ENCODE measurements at regions not wholly inside any gene's neighbourhood (a gene's known extent, or its start where the extent isn't known, plus 50 kb on each side); places are given as distances from the start of the nearest gene placed in this dataset.

- DNase-seq (no peak), ATAC-seq (no peak)
- Histone ChIP-seq H3K4me3 (no peak overlapping the region), H3K4me1 (no peaks in the 10 kb centered on the region), H3K27me3 (no peaks in the 10 kb centered on the region), H3K36me3 (no peaks in the 10 kb centered on the region), H3K27ac (no peak overlapping the region), H3K9me3 (no peaks in the 10 kb centered on the region)
- intact Hi-C loops (cut with DNase I) = no loop called here
- TF ChIP-seq CTCF (IDR thresholded peaks at IDR 0.05) = no peak
Measured at GRCh38 chr10:111525696-111526095, 448.9 kb downstream of the ADRA2A start.

- TF ChIP-seq CTCF (IDR thresholded peaks at IDR 0.05) = no peak
- DNase-seq (no peak), ATAC-seq (no peak)
- H3K27me3 ChIP-seq = no peaks in the 10 kb centered on the region
- H3K9me3 ChIP-seq = no peaks in the 10 kb centered on the region
- intact Hi-C loops (cut with DNase I) = no loop called here
- H3K4me3 ChIP-seq = no peak overlapping the region
- no peaks in the 10 kb centered on the region for H3K4me1 ChIP-seq
- H3K36me3 ChIP-seq = no peaks in the 10 kb centered on the region
- no peak overlapping the region for H3K27ac ChIP-seq
Measured at GRCh38 chr10:111531690-111532089, 454.9 kb downstream of the ADRA2A start.

GRCh38 chr10:111532139-111532538 is 455.3 kb downstream of the ADRA2A start:
- intact Hi-C loops (cut with DNase I) = no loop called here
- ATAC-seq = no peak
- TF ChIP-seq CTCF (IDR thresholded peaks at IDR 0.05) = no peak
- Histone ChIP-seq H3K9me3 (no peaks in the 10 kb centered on the region), H3K4me1 (no peaks in the 10 kb centered on the region), H3K27ac (no peak overlapping the region), H3K27me3 (no peaks in the 10 kb centered on the region), H3K4me3 (no peak overlapping the region), H3K36me3 (no peaks in the 10 kb centered on the region)
- no peak for DNase-seq

- H3K4me1 ChIP-seq = no peaks in the 10 kb centered on the region
- no peak overlapping the region for H3K27ac ChIP-seq
- intact Hi-C loops (cut with DNase I) = no loop called here
- no peaks in the 10 kb centered on the region for H3K9me3 ChIP-seq
- no peak for TF ChIP-seq CTCF (IDR thresholded peaks at IDR 0.05)
- ATAC-seq (no peak), DNase-seq (no peak)
- no peaks in the 10 kb centered on the region for H3K36me3 ChIP-seq
- H3K27me3 ChIP-seq = no peaks in the 10 kb centered on the region
- H3K4me3 ChIP-seq = no peak overlapping the region
Measured at GRCh38 chr10:111539246-111539645, 462.4 kb downstream of the ADRA2A start.

- TF ChIP-seq CTCF (IDR thresholded peaks at IDR 0.05) = no peak
- ATAC-seq (no peak), DNase-seq (no peak)
- H3K27me3 ChIP-seq = no peaks in the 10 kb centered on the region
- intact Hi-C loops (cut with DNase I) = no loop called here
- no peaks in the 10 kb centered on the region for H3K36me3 ChIP-seq
- H3K4me3 ChIP-seq = no peak overlapping the region
- no peaks in the 10 kb centered on the region for H3K9me3 ChIP-seq
- H3K4me1 ChIP-seq = no peaks in the 10 kb centered on the region
- no peak overlapping the region for H3K27ac ChIP-seq
Measured at GRCh38 chr10:111543854-111544253, 467.0 kb downstream of the ADRA2A start.
